ENCODE measurements at regions not wholly inside any gene's neighbourhood (a gene's known extent, or its start where the extent isn't known, plus 50 kb on each side); places are given as distances from the start of the nearest gene placed in this dataset.
"Not testable (repeated sequence)": the region's sequence is repeated elsewhere in the genome, so short reads cannot be mapped to it uniquely, and the experiment has no call there.

- no peak for DNase-seq
Measured at GRCh38 chr6:137810554-137811120, 56.4 kb upstream of the TNFAIP3 start.

- no peak for DNase-seq
Measured at GRCh38 chr6:137811121-137811915, 55.7 kb upstream of the TNFAIP3 start.

GRCh38 chr6:137811916-137812553, 55.0 kb upstream of the TNFAIP3 start:
- DNase-seq, result no peak

- DNase-seq, result no peak
Measured at GRCh38 chr6:137813308-137813970, 53.6 kb upstream of the TNFAIP3 start.

- not testable (repeated sequence) for DNase-seq
Measured at GRCh38 chr6:137814030-137814429, 53.0 kb upstream of the TNFAIP3 start.

GRCh38 chr6:137815692-137816091, 51.4 kb upstream of the TNFAIP3 start:
- no peak for DNase-seq

- DNase-seq, result no peak
Measured at GRCh38 chr6:137816133-137816579, 50.9 kb upstream of the TNFAIP3 start.

- no peak for DNase-seq
Measured at GRCh38 chr6:137816688-137817618, 50.1 kb upstream of the TNFAIP3 start.
